Activated CD4-positive, CD25-positive, alpha-beta regulatory T cell (primary cell): ENCODE measurements at regions not wholly inside any gene's neighbourhood (a gene's known extent, or its start where the extent isn't known, plus 50 kb on each side); places are given as distances from the start of the nearest gene placed in this dataset.

ENCODE experiments used
- DNase-seq, 4 experiments: peaks; one replicate each; lab custom pipeline; 2025; lab: John Stamatoyannopoulos, UW

GRCh38 chr5:175388531-175388930 lies 55.5 kb downstream of the DRD1 start:
- DNase-seq, result no peak

- no peak for DNase-seq
Observed at GRCh38 chr5:175387144-175387543, 56.8 kb downstream of the DRD1 start.

DNA sequence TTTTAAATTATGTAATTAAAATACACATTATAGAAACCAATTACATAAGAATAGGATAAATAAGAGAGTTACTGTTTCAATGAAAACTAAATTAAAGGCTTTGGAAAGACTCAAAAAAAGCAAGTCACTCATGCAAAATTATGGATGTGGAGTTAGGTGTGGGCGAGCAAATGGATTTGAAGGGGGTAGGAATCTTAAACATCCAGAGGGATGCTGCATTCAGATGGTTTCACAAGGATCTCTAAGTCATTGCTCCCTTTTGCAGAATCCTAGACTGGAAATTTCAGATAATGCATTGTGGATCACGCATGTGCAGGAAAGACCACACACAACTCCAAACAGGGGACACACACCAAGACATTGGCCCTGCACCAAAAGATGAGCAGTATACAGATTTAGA lies 57.5 kb downstream of the DRD1 start:
- no peak for DNase-seq

- DNase-seq, result no peak
Observed at GRCh38 chr5:175385691-175386362, 58.2 kb downstream of the DRD1 start.

DNA sequence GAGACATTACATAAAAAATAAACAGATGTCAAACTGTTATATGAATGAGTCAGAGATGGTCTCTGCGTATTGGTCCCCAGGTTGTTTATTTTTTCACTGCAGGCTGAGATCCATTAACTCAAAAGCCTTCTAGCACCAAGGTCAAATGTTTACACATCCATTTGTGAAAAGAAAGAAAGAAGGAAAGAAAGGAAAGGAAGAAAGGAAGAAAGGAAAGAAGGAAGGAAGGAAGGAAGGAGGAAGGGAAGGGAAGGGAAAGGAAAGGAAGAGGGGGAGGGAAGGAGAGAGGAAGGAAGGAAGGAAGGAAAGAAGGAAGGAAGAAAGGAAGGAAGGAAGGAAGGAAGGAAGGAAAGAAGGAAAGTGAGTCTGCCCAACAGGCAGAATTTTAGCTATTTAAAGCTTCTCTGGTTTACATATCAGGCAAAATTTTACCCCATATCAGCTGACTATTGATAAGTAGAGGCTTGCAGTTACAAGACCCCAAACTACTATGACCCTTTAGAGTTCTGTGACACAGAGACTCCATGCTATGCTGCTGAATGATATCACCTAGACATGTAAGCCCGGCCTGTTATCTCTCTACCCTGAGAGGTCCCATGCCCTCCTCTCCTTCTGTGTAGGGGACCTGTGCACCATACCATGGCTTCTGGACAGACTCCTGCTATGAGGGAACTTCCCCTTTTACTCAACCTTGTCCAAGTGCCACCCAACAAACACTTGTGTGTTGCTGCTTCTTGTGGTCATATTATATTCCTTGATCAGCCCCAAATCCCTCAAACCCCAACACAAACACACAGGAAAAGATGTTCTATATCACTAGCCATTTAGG lies 59.0 kb downstream of the DRD1 start:
- DNase-seq, result no peak

DNA sequence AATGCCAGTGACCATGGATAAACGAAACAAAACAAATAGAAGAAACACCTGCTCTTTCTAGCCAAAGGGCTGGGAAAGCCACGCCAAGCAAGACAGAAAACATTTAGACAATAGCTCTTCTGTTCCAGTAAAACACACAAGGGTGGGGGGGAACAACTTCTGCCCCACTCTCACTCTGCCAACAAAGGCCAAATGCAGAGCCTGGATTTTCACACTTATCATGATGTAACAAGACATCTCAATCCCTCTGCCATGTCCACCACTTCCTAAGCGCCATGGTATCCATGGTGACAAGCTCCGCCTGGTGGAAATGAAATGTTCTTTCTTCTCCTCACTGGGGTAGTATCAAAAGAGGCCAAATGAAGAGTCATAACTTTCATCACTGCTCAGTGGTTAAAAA lies 60.6 kb downstream of the DRD1 start:
- no peak for DNase-seq

DNA sequence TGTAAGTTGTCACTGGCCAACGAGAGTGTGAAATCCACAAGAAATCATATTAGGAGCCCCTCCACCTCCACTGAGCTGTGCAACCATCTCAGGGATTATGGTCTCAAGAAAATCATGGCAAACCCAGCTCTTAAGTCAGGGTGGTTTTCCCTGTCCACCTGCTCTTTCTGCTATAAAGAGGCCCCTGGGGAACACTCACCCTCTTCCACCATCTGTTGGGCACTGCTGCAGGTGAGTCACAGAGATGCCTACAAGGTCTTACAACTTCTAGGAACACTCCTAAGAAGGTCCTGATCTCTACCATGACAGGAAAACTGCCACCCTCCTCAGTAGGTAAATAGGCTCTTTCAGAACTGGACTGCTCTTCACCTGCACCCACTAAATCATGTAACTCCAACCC lies 61.8 kb downstream of the DRD1 start:
- DNase-seq, result no peak

GRCh38 chr5:175381130-175381529 lies 62.9 kb downstream of the DRD1 start:
- DNase-seq, result no peak

- DNase-seq, result no peak
Observed at GRCh38 chr5:175380701-175381100, 63.3 kb downstream of the DRD1 start.

DNA sequence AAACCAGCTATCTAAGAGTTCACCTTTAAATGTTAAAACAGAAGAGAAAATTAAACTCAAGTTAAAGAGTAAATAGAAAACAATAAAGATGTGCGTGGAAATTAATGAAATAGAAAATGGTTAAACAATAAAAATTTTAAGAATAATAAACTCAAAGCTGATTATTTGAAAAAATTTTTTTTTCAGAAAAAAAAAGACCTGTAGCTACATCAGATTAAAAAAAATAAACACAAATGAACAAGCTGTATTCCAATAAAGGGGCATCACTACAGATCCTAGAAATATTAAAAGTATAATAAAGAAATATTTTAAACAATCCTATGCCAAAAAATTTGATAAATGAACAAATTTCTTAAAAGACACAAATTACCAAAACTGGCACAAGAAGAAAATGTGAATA lies 64.1 kb downstream of the DRD1 start:
- no peak for DNase-seq

GRCh38 chr5:175378444-175379028 lies 65.4 kb downstream of the DRD1 start:
- DNase-seq, result no peak

GRCh38 chr5:175377816-175378215 lies 66.2 kb downstream of the DRD1 start:
- DNase-seq, result no peak

- DNase-seq, result no peak
Observed at GRCh38 chr5:175374166-175374875, 69.7 kb downstream of the DRD1 start.

GRCh38 chr5:175365866-175366265 lies 78.1 kb downstream of the DRD1 start:
- DNase-seq, result no peak

- no peak for DNase-seq
Observed at GRCh38 chr5:175363300-175363699, 80.7 kb downstream of the DRD1 start.

DNA sequence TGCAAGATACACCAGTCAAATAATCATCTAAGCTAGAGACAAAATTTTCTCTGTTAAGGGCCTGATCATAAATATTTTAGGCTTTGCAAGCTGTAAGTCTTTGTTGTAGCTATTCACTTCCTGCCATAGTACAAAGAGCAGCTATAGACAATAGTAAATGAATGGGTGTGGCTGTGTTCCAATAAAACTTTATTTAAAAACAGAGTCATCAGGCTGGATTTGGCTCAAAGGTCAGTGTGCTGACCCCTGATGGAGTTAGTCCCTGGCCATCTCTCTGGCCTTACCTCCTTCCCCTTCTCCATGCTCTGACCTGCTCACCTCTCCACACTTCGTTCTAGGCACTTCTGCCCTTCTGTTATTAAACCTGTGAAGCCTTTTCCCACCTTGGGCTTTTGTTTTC lies 86.0 kb downstream of the DRD1 start:
- no peak for DNase-seq

GRCh38 chr5:175356428-175356827 lies 87.6 kb downstream of the DRD1 start:
- DNase-seq, result no peak

- no peak for DNase-seq
Observed at GRCh38 chr5:175354964-175355363, 89.0 kb downstream of the DRD1 start.

DNA sequence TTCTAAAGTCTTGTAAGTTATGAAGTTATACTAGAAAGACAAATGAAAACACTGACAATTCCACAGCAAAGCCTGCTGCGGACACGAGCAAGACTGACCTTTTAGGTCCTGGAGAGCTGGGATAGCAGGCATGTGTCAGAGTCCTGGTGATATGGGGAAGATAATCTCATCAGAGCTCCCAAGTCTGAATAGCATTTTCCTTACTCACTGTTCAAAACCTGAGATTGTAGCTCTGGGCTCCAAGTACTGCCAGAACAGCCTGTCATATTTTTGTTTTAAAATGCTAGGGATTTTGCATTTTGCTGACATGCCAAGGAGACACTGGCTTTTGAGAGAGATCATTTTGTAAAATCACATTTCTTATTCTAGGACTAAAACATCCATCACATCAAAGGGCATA lies 90.1 kb downstream of the DRD1 start:
- DNase-seq, result no peak

DNA sequence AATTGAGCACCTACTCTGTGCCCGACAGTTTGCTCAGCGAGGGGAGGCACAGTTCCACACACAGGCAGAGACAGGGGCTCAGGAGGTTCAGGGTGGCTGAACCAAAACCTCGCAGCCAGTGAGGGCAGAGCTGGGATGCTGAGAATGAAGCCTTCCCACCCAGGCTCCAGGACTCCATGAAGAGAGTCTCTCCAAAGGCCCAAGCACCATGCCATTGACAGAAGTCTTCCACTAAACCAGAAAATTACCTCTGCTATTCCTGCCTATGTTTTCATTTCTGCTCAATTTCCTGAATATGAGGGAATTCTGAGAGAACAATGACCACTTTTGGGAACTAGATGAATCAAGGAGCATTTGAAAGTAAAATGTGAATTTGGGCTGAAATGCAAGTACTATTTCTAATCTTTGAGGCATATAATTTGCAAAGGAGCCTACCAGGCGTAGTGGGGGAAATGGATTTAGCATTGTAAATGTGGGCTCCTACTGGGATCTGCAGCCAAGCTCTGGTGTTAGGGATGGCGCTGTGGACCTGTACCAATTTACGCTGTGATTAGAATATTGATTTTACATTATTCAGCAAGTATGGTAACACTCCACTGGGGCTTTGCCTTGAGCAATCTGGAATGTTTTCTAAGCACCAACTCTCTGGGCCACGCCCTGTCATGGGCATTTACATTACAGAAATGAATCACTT lies 91.9 kb downstream of the DRD1 start:
- no peak for DNase-seq

- no peak for DNase-seq
Observed at GRCh38 chr5:175351126-175351525, 92.9 kb downstream of the DRD1 start.

- no peak for DNase-seq
Observed at GRCh38 chr5:175347931-175348330, 96.1 kb downstream of the DRD1 start.
